ENCODE measurements at regions not wholly inside any gene's neighbourhood (a gene's known extent, or its start where the extent isn't known, plus 50 kb on each side); places are given as distances from the start of the nearest gene placed in this dataset.

DNA sequence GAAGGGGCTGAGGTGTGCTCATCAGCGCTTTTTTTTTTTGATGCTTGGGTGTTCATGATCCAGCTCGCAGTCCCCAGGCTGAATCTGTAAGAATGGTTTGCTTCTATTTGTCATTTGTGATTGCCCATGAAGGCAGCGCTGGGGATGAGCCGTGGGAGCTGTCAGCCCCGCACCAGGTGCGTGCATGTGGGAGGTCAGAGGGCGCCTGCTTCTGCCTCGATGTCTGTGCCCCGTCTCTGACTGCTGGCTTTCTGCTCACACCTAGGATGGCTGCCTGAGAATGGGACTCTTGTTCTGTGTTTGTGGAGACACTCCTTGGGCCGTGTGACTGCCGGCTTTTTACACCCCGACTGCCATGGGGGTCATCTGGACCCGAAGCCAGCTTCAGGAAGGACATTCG lies 141.2 kb upstream of the RTL1 start:
- H3K27me3 Mint-ChIP-seq (ENCODE audit: insufficient read depth, unreplicated experiment) = no peaks in the 10 kb centered on the region
- BruUV-seq (replicated peaks) = no TSS peak
- no peaks in the 10 kb centered on the region for H3K9me3 Mint-ChIP-seq (ENCODE audit: unreplicated experiment)
- CTCF ChIA-PET = no interaction called here
- DNase-seq (ENCODE audit: unreplicated experiment) = no peak
- H3K4me1 Mint-ChIP-seq (ENCODE audit: insufficient read depth, unreplicated experiment) = no peaks in the 10 kb centered on the region
- no peak overlapping the region for H3K27ac Mint-ChIP-seq (ENCODE audit: low read depth, unreplicated experiment)
- H3K36me3 Mint-ChIP-seq (ENCODE audit: insufficient read depth, unreplicated experiment) = no peaks in the 10 kb centered on the region
- POLR2A ChIA-PET = no interaction called here
- no peak overlapping the region for H3K4me3 Mint-ChIP-seq (ENCODE audit: unreplicated experiment)
- TF ChIP-seq, protein P1, sequence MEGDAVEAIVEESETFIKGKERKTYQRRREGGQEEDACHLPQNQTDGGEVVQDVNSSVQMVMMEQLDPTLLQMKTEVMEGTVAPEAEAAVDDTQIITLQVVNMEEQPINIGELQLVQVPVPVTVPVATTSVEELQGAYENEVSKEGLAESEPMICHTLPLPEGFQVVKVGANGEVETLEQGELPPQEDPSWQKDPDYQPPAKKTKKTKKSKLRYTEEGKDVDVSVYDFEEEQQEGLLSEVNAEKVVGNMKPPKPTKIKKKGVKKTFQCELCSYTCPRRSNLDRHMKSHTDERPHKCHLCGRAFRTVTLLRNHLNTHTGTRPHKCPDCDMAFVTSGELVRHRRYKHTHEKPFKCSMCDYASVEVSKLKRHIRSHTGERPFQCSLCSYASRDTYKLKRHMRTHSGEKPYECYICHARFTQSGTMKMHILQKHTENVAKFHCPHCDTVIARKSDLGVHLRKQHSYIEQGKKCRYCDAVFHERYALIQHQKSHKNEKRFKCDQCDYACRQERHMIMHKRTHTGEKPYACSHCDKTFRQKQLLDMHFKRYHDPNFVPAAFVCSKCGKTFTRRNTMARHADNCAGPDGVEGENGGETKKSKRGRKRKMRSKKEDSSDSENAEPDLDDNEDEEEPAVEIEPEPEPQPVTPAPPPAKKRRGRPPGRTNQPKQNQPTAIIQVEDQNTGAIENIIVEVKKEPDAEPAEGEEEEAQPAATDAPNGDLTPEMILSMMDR (IDR thresholded peaks at IDR 0.05; ENCODE audit: unreplicated experiment) = no peak
- intact Hi-C loops (cut with micrococcal nuclease) = no loop called here

DNA sequence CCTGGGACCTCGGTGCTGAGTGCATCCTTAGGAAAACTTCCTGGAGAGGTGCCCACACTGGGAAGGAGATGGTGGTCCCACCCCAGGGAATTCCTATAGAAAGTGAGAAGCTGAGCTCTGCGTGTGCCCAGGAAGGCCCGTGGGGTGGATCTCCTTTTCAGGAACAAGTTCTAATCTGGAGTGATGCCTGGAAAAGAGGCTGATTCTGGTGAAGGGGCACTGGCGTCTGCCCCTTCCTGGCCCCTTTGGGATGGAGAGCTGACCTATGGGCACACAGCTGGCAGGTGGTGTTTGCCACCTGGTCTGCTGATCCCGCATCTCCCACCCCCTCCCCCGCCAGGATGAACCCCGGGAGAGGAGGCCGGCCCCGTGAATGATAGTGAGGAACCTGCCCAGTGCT lies 142.0 kb upstream of the RTL1 start:
- ChIA-PET CTCF (no interaction called here), POLR2A (no interaction called here)
- no peak for DNase-seq (ENCODE audit: unreplicated experiment)
- intact Hi-C loops (cut with micrococcal nuclease) = no loop called here
- Mint-ChIP-seq H3K36me3 (ENCODE audit: insufficient read depth, unreplicated experiment) (no peaks in the 10 kb centered on the region), H3K27me3 (ENCODE audit: insufficient read depth, unreplicated experiment) (no peaks in the 10 kb centered on the region), H3K9me3 (ENCODE audit: unreplicated experiment) (no peaks in the 10 kb centered on the region), H3K4me3 (ENCODE audit: unreplicated experiment) (no peak overlapping the region), H3K27ac (ENCODE audit: low read depth, unreplicated experiment) (no peak overlapping the region), H3K4me1 (ENCODE audit: insufficient read depth, unreplicated experiment) (no peaks in the 10 kb centered on the region)
- no TSS peak for BruUV-seq (replicated peaks)
- TF ChIP-seq, protein P1 (IDR thresholded peaks at IDR 0.05; ENCODE audit: unreplicated experiment) = no peak

DNA sequence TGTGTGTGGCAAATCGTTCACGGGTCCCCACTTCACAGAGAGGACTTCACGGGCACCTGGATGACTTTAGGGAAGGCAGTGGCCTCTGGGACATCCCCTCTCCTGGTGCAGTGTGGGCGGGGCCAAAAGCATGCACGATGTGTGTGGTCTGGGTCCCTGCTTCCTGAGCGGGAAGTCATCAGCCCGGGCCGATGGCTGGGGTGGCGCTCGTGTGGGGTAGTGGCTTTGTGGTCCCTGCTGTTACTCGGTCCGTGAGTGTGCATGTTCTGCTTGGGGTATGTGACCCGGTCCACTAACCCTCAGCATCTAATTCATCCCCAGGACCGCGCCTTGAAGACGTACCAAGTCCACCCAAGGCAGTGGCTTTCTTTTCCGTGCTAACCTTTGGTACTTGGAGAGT lies 142.5 kb upstream of the RTL1 start:
- TF ChIP-seq, protein P1 (IDR thresholded peaks at IDR 0.05; ENCODE audit: unreplicated experiment) = no peak
- CTCF ChIA-PET = no interaction called here
- Mint-ChIP-seq H3K36me3 (ENCODE audit: insufficient read depth, unreplicated experiment) (no peaks in the 10 kb centered on the region), H3K9me3 (ENCODE audit: unreplicated experiment) (no peaks in the 10 kb centered on the region), H3K4me3 (ENCODE audit: unreplicated experiment) (no peak overlapping the region), H3K27ac (ENCODE audit: low read depth, unreplicated experiment) (no peak overlapping the region), H3K27me3 (ENCODE audit: insufficient read depth, unreplicated experiment) (no peaks in the 10 kb centered on the region), H3K4me1 (ENCODE audit: insufficient read depth, unreplicated experiment) (no peaks in the 10 kb centered on the region)
- POLR2A ChIA-PET = no interaction called here
- BruUV-seq (replicated peaks) = no TSS peak
- intact Hi-C loops (cut with micrococcal nuclease) = no loop called here
- DNase-seq (ENCODE audit: unreplicated experiment) = no peak

DNA sequence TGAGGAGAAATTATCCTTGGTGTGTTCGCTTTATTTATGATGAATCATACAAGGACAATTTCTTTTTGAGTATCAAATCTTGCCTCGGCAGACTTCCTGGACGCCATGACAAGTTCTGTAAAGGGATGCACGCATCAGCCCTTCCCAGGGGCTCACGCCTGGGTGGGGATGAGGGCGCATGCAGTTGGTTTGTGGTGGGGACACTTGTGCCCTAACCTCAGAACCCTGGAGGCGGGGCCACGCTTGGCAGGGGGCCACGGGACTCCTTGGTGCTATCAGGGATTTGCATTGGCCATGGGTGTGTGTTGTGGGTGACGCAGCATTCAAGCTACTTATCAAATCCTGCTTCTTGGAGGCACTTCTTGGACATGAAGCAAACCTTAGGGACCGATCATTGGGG lies 143.8 kb upstream of the RTL1 start:
- TF ChIP-seq, protein P1 (IDR thresholded peaks at IDR 0.05; ENCODE audit: unreplicated experiment) = no peak
- DNase-seq (ENCODE audit: unreplicated experiment) = no peak
- no peaks in the 10 kb centered on the region for H3K27me3 Mint-ChIP-seq (ENCODE audit: insufficient read depth, unreplicated experiment)
- ChIA-PET CTCF (no interaction called here), POLR2A (no interaction called here)
- no peak overlapping the region for H3K4me3 Mint-ChIP-seq (ENCODE audit: unreplicated experiment)
- H3K27ac Mint-ChIP-seq (ENCODE audit: low read depth, unreplicated experiment) = no peak overlapping the region
- H3K9me3 Mint-ChIP-seq (ENCODE audit: unreplicated experiment) = no peaks in the 10 kb centered on the region
- BruUV-seq (replicated peaks) = no TSS peak
- intact Hi-C loops (cut with micrococcal nuclease) = no loop called here
- no peaks in the 10 kb centered on the region for H3K36me3 Mint-ChIP-seq (ENCODE audit: insufficient read depth, unreplicated experiment)
- no peaks in the 10 kb centered on the region for H3K4me1 Mint-ChIP-seq (ENCODE audit: insufficient read depth, unreplicated experiment)
